ENCODE measurements at regions not wholly inside any gene's neighbourhood (a gene's known extent, or its start where the extent isn't known, plus 50 kb on each side); places are given as distances from the start of the nearest gene placed in this dataset.

- DNase-seq (ENCODE audit: low read depth): no peak
Measured at GRCh38 chr1:244346972-244347618, 104.6 kb downstream of the ADSS2 start.

GRCh38 chr1:244347942-244348341, 103.8 kb downstream of the ADSS2 start:
- DNase-seq (ENCODE audit: low read depth): no peak

- no peak for DNase-seq (ENCODE audit: low read depth)
Measured at GRCh38 chr1:244349103-244349531, 102.6 kb downstream of the ADSS2 start.

- no peak for DNase-seq (ENCODE audit: low read depth)
Measured at GRCh38 chr1:244349581-244350001, 102.1 kb downstream of the ADSS2 start.

GRCh38 chr1:244350027-244350426, 101.7 kb downstream of the ADSS2 start:
- DNase-seq (ENCODE audit: low read depth): no peak

GRCh38 chr1:244352156-244352830, 99.4 kb downstream of the ADSS2 start:
- DNase-seq (ENCODE audit: low read depth): no peak

- no peak for DNase-seq (ENCODE audit: low read depth)
Measured at GRCh38 chr1:244353551-244354091, 98.1 kb downstream of the ADSS2 start.

GRCh38 chr1:244354810-244355278, 96.9 kb downstream of the ADSS2 start:
- DNase-seq (ENCODE audit: low read depth): no peak

GRCh38 chr1:244356376-244356775, 95.3 kb downstream of the ADSS2 start:
- no peak for DNase-seq (ENCODE audit: low read depth)
